Psoas muscle (tissue), 7 donors: ENCODE measurements at regions not wholly inside any gene's neighbourhood (a gene's known extent, or its start where the extent isn't known, plus 50 kb on each side); places are given as distances from the start of the nearest gene placed in this dataset.
"Not testable (repeated sequence)": the region's sequence is repeated elsewhere in the genome, so short reads cannot be mapped to it uniquely, and the experiment has no call there.

ENCODE experiments used
- ATAC-seq, 4 donors: fragments of 200-7000 bp; cut with Tn5 transposase; one replicate each; pipeline ENCODE4 v1.9.1; 2020; ENCODE audit warnings: moderate library complexity in 3 of 4, mild to moderate bottlenecking in 2 of 4
- DNase-seq, 2 donors: peaks; one replicate each; pipeline ENCODE4 v3.0.0-alpha.2; 2020
- H3K27ac ChIP-seq: fragments of 200-600 bp; one replicate; pipeline ENCODE4 v1.8.0; 2022
- H3K27me3 ChIP-seq, 3 donors: fragments of 200-600 bp in 1 of 3; one replicate each; pipeline versions ENCODE4 v1.6.1 to v1.8.0; 2013 to 2022; ENCODE audit warnings: low read length in 2 of 3, mild to moderate bottlenecking in 2 of 3, moderate library complexity in 1 of 3; ENCODE audit not compliant: insufficient read depth in 3 of 3
- H3K36me3 ChIP-seq, 2 donors: fragments of 200-600 bp in 1 of 2; one replicate each; pipeline versions ENCODE4 v1.6.1 to v1.8.0; 2013 to 2022; ENCODE audit warnings: low read depth in 1 of 2, mild to moderate bottlenecking in 1 of 2, moderate library complexity in 1 of 2; ENCODE audit not compliant: insufficient read depth in 1 of 2
- H3K4me1 ChIP-seq: fragments of 200-600 bp; one replicate; pipeline ENCODE4 v1.8.0; 2022
- H3K4me3 ChIP-seq: fragments of 200-600 bp; one replicate; pipeline ENCODE4 v1.8.0; 2022; ENCODE audit warnings: mild to moderate bottlenecking
- H3K9me3 ChIP-seq: fragments of 200-600 bp; one replicate; pipeline ENCODE4 v1.8.0; 2022
- WGBS, 3 donors: extraction: QIAGEN DNeasy Blood & Tissue Kit; methylation state at CpG; one replicate each; pipeline versions ENCODE4 v1.1.6 to v1.1.7; 2013; 5-methylcytosine and 5-hydroxymethylcytosine counted together
- intact Hi-C, 2 donors: fragments of 100-400 bp; cut with DNase I; formaldehyde crosslinking; loops; one replicate each; pipeline versions ENCODE4 v1.11.0 to v1.14.2; 2022
- TF ChIP-seq, protein P1 (sequence below): fragments of 200-600 bp; IDR thresholded peaks from one replicate; pipeline ENCODE4 v1.8.0; 2022; ENCODE audit warnings: antibody characterized with exemption
- donor health status: healthy with polysubstance abuse.
- donor health status: DM: no; HTN: no; CAD: no; lungs with moderate emphysema.
- donor health status: Bipolar disorder and iron deficiency.
- donor health status: healthy.
- donor health status: DM: yes; HTN: yes; CAD: no.
- donor health status: DM: no; HTN: no; CAD: no.
- donor health status: DM: yes; HTN: yes; CAD: no.

- Histone ChIP-seq H3K27ac (no peak overlapping the region), H3K4me3 (no peak overlapping the region), H3K36me3 (no peaks in the 10 kb centered on the region), H3K27me3 (no peaks in the 10 kb centered on the region), H3K9me3 (no peaks in the 10 kb centered on the region), H3K4me1 (peaks cover 6% of the 10 kb centered on the region)
- WGBS, 3 donors = 38 to 68% (median 53%) methylated on average over 2 of the region's 2 CpGs
- intact Hi-C loops = no loop called here
- TF ChIP-seq, protein P1, sequence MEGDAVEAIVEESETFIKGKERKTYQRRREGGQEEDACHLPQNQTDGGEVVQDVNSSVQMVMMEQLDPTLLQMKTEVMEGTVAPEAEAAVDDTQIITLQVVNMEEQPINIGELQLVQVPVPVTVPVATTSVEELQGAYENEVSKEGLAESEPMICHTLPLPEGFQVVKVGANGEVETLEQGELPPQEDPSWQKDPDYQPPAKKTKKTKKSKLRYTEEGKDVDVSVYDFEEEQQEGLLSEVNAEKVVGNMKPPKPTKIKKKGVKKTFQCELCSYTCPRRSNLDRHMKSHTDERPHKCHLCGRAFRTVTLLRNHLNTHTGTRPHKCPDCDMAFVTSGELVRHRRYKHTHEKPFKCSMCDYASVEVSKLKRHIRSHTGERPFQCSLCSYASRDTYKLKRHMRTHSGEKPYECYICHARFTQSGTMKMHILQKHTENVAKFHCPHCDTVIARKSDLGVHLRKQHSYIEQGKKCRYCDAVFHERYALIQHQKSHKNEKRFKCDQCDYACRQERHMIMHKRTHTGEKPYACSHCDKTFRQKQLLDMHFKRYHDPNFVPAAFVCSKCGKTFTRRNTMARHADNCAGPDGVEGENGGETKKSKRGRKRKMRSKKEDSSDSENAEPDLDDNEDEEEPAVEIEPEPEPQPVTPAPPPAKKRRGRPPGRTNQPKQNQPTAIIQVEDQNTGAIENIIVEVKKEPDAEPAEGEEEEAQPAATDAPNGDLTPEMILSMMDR = no peak
- ATAC-seq (no peak), DNase-seq (no peak)
Observed at GRCh38 chr7:81186691-81187090, 267.8 kb upstream of the SEMA3C start.

- Histone ChIP-seq H3K27ac (no peak overlapping the region), H3K36me3 (no peaks in the 10 kb centered on the region), H3K27me3 (no peaks in the 10 kb centered on the region), H3K4me1 (no peaks in the 10 kb centered on the region), H3K9me3 (no peaks in the 10 kb centered on the region), H3K4me3 (no peak overlapping the region)
- DNase-seq (no peak), ATAC-seq (no peak)
- TF ChIP-seq, protein P1 = no peak
- intact Hi-C loops = no loop called here
Observed at GRCh38 chr7:81185072-81185471, 266.2 kb upstream of the SEMA3C start.

DNA sequence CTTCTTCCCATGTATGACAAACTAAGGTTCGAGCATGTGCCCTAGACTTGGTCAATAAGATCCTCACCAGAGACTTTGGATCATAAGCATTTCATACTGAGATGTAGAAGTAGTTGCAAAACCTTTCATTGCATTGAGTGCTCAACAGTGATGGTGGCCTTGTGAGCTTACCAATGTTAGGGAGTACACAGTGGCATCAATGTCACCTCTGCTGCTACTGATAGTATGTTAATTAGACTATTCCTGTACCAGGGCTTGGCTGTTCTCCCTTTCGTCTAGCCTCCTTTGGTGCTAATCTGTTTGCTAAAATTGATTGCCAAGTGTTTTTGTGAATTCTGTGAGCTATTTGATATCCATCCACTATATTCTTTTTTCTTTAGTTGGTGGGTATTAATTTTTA lies 264.5 kb upstream of the SEMA3C start:
- H3K4me1 ChIP-seq = no peaks in the 10 kb centered on the region
- TF ChIP-seq, protein P1 = no peak
- no peak overlapping the region for H3K4me3 ChIP-seq
- H3K36me3 ChIP-seq = no peaks in the 10 kb centered on the region
- no peaks in the 10 kb centered on the region for H3K27me3 ChIP-seq
- DNase-seq (no peak), ATAC-seq (no peak)
- no peaks in the 10 kb centered on the region for H3K9me3 ChIP-seq
- 64 to 77% (median 64%) methylated on average over 2 of the region's 2 CpGs for WGBS, 3 donors
- H3K27ac ChIP-seq = no peak overlapping the region
- intact Hi-C loops = no loop called here

- H3K27me3 ChIP-seq, H3K4me3 ChIP-seq, H3K9me3 ChIP-seq, DNase-seq, H3K27ac ChIP-seq, ATAC-seq, H3K4me1 ChIP-seq, H3K36me3 ChIP-seq, intact Hi-C loops: not testable (repeated sequence)
- WGBS, 3 donors = 82 to 91% (median 84%) methylated on average over 10 of the region's 10 CpGs
Observed at GRCh38 chr7:81182056-81182455, 263.2 kb upstream of the SEMA3C start.

DNA sequence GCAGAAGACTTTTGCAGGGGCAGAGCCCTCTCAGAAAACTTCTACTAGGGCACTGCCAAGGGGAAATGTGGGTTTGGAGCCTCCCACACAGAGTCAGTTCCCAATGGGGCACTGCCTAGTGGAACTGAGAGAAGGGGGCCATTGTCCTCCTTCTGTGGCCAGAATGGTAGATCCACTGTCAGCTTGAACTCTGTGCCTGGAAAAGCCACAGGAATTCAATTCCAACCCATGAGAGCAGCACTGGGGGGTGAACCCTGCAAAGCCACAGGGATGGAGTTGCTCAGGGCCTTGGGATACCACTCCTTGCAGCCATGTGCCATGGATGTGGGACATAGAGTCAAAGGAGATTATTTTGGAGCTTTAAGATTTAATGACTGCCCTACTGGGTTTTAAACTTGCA lies 262.2 kb upstream of the SEMA3C start:
- intact Hi-C loops = no loop called here
- Histone ChIP-seq H3K9me3 (no peaks in the 10 kb centered on the region), H3K4me1 (no peaks in the 10 kb centered on the region), H3K27me3 (no peaks in the 10 kb centered on the region), H3K27ac (no peak overlapping the region), H3K36me3 (no peaks in the 10 kb centered on the region), H3K4me3 (no peak overlapping the region)
- ATAC-seq (no peak), DNase-seq (no peak)
- TF ChIP-seq, protein P1 = no peak
